ENCODE measurements at regions not wholly inside any gene's neighbourhood (a gene's known extent, or its start where the extent isn't known, plus 50 kb on each side); places are given as distances from the start of the nearest gene placed in this dataset.

- TF ChIP-seq CTCF (IDR thresholded peaks at IDR 0.05) (no peak), POLR2A (IDR thresholded peaks at IDR 0.05) (no peak)
Observed at GRCh38 chr6:79410806-79411205, 126.4 kb downstream of the LCA5 start.
